ENCODE measurements at regions not wholly inside any gene's neighbourhood (a gene's known extent, or its start where the extent isn't known, plus 50 kb on each side); places are given as distances from the start of the nearest gene placed in this dataset.

GRCh38 chr11:10375280-10375971 lies 70.6 kb downstream of the ADM start:
- ATAC-seq (no peak), DNase-seq (ENCODE audit: low spot score) (no peak)
- H3K4me3 Mint-ChIP-seq = no peak overlapping the region
- H3K27me3 Mint-ChIP-seq (ENCODE audit: low read depth) = no peaks in the 10 kb centered on the region; the same call in 1 of the 2 replicates
- H3K9me3 Mint-ChIP-seq = peaks cover 22% of the 10 kb centered on the region
- H3K36me3 Mint-ChIP-seq = peaks cover 12% of the 10 kb centered on the region
- H3K27ac Mint-ChIP-seq = no peak overlapping the region
- ChIA-PET POLR2A (no interaction called here), CTCF (interaction anchor here (0.8 to 1.5 kb wide), 2 partner anchors 9 to 65 kb away, joined by 3 to 10 read pairs; no protein-coding TSS in a partner anchor)
- H3K4me1 Mint-ChIP-seq = peaks cover 3% of the 10 kb centered on the region; the same call in 1 of the 2 replicates
- TF ChIP-seq NFATC4 (CRISPR knock-in tag; IDR thresholded peaks at IDR 0.05) (no peak), ZMAT4 (CRISPR knock-in tag; IDR thresholded peaks at IDR 0.05) (no peak), ATF6 (CRISPR knock-in tag; IDR thresholded peaks at IDR 0.05) (no peak), CREB1 (CRISPR knock-in tag; IDR thresholded peaks at IDR 0.05) (no peak), ETV6 (CRISPR knock-in tag; IDR thresholded peaks at IDR 0.05) (no peak), HMGXB4 (CRISPR knock-in tag; IDR thresholded peaks at IDR 0.05) (no peak), NFYB (CRISPR knock-in tag; conservative IDR thresholded peaks at IDR 0.05; ENCODE audit: low read depth) (no peak), MAX (CRISPR knock-in tag; IDR thresholded peaks at IDR 0.05) (no peak), E2F5 (CRISPR knock-in tag; IDR thresholded peaks at IDR 0.05) (no peak), ATF3 (CRISPR knock-in tag; conservative IDR thresholded peaks at IDR 0.05) (no peak)

GRCh38 chr11:10376061-10376460 lies 71.2 kb downstream of the ADM start:
- DNase-seq (ENCODE audit: low spot score) (no peak), ATAC-seq (no peak)
- H3K9me3 Mint-ChIP-seq = peaks cover 16% of the 10 kb centered on the region
- peaks cover 11% of the 10 kb centered on the region for H3K36me3 Mint-ChIP-seq
- ChIA-PET CTCF (no interaction called here), POLR2A (no interaction called here)
- no peaks in the 10 kb centered on the region; the same call in 1 of the 2 replicates for H3K27me3 Mint-ChIP-seq (ENCODE audit: low read depth)
- H3K27ac Mint-ChIP-seq = peak overlapping the region; percentile 13; the same call in 1 of the 2 replicates
- H3K4me3 Mint-ChIP-seq = no peak overlapping the region
- H3K4me1 Mint-ChIP-seq = peaks cover 3% of the 10 kb centered on the region; the same call in 1 of the 2 replicates
- TF ChIP-seq ERG (CRISPR knock-in tag; IDR thresholded peaks at IDR 0.05) = no peak
- TF ChIP-seq ZNF281 (CRISPR knock-in tag; IDR thresholded peaks at IDR 0.05) = no peak
- TF ChIP-seq TP53 (CRISPR knock-in tag; IDR thresholded peaks at IDR 0.05) = no peak
- TF ChIP-seq CREB1 (CRISPR knock-in tag; IDR thresholded peaks at IDR 0.05) = no peak
- TF ChIP-seq ZNF425 (CRISPR knock-in tag; conservative IDR thresholded peaks at IDR 0.05) = no peak
- TF ChIP-seq NFYB (CRISPR knock-in tag; conservative IDR thresholded peaks at IDR 0.05; ENCODE audit: low read depth) = no peak
- no peak for TF ChIP-seq IRF1 (CRISPR knock-in tag; IDR thresholded peaks at IDR 0.05)
- no peak for TF ChIP-seq USF2 (CRISPR knock-in tag; IDR thresholded peaks at IDR 0.05)
- no peak for TF ChIP-seq EMX1 (CRISPR knock-in tag; IDR thresholded peaks at IDR 0.05)
- no peak for TF ChIP-seq NR1H2 (CRISPR knock-in tag; IDR thresholded peaks at IDR 0.05)
- no peak for TF ChIP-seq ZNF263 (CRISPR knock-in tag; IDR thresholded peaks at IDR 0.05; ENCODE audit: low read depth)
- no peak for TF ChIP-seq MYBL2 (CRISPR knock-in tag; IDR thresholded peaks at IDR 0.05)
